ENCODE measurements at regions not wholly inside any gene's neighbourhood (a gene's known extent, or its start where the extent isn't known, plus 50 kb on each side); places are given as distances from the start of the nearest gene placed in this dataset.

DNA sequence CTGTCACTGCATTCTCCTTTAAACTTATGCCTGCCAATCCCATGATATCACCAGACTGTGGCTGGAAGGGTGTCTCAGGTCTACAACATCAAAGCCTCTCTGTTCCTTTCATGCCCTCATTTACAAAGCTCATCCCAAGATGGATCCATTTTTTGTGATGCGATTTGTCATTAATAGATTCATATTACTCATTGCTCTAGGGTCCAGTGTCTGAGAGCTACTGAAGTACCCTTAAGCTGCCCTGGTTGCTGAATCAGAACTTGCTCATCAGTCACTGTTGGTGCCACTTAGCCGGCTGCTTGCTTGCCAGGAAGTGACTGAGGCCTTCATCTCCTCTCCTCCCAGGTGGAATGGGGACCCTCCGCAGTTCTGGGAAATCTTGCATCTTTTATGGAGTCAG lies 395.5 kb upstream of the BOD1L1 start:
- WGBS (ENCODE audit: insufficient coverage): 94% methylated on average over 3 of the region's 3 CpGs

DNA sequence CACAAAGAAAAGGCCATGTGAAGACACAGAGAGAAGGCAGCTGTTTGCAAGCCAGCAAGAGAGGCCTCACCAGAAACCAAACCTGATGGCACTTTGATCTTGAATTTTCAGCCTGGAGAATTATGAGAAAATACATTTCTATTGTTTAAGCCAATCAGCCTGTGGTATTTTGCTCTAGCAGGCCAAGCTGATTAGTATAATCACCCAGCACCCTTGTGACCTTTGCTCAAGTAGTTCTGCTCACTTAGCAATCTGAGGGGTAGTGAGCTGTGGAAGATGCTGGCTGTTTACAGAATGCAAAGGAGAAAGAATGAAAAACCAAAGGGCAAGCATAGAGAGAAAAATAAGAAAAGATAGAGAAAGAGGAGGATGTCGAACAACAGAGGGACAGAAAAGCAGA lies 396.4 kb upstream of the BOD1L1 start:
- TF ChIP-seq, protein P1, sequence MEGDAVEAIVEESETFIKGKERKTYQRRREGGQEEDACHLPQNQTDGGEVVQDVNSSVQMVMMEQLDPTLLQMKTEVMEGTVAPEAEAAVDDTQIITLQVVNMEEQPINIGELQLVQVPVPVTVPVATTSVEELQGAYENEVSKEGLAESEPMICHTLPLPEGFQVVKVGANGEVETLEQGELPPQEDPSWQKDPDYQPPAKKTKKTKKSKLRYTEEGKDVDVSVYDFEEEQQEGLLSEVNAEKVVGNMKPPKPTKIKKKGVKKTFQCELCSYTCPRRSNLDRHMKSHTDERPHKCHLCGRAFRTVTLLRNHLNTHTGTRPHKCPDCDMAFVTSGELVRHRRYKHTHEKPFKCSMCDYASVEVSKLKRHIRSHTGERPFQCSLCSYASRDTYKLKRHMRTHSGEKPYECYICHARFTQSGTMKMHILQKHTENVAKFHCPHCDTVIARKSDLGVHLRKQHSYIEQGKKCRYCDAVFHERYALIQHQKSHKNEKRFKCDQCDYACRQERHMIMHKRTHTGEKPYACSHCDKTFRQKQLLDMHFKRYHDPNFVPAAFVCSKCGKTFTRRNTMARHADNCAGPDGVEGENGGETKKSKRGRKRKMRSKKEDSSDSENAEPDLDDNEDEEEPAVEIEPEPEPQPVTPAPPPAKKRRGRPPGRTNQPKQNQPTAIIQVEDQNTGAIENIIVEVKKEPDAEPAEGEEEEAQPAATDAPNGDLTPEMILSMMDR (IDR thresholded peaks at IDR 0.05): no peak
- H3K9me3 ChIP-seq (ENCODE audit: control insufficient read depth, insufficient read depth, low read length): no peaks in the 10 kb centered on the region
- peaks cover 0 to 4% of the 10 kb centered on the region in 2 donors for H3K9me3 Mint-ChIP-seq
- H3K4me1 ChIP-seq (ENCODE audit: control insufficient read depth, insufficient read depth, low read length): no peaks in the 10 kb centered on the region
- no peaks in the 10 kb centered on the region for H3K27me3 Mint-ChIP-seq (ENCODE audit: low read depth in 2 of 2)
- no peak overlapping the region for H3K4me3 ChIP-seq (ENCODE audit: low read length)
- H3K36me3 Mint-ChIP-seq: no peaks in the 10 kb centered on the region
- H3K27ac ChIP-seq (ENCODE audit: low read length): no peak overlapping the region
- no peaks in the 10 kb centered on the region for H3K36me3 ChIP-seq (ENCODE audit: control insufficient read depth, insufficient read depth, low read length)
- H3K4me1 Mint-ChIP-seq: no peaks in the 10 kb centered on the region
- ATAC-seq: no peak
- WGBS (ENCODE audit: insufficient coverage): 80% methylated on average over 1 of the region's 1 CpG
- no peak overlapping the region for H3K4me3 Mint-ChIP-seq
- intact Hi-C loops (cut with micrococcal nuclease): no loop called here
- DNase-seq: no peak
- H3K27ac Mint-ChIP-seq: no peak overlapping the region
- H3K27me3 ChIP-seq (ENCODE audit: control insufficient read depth, insufficient read depth, low read length): no peaks in the 10 kb centered on the region

More for the DNA sequence above, 395.5 kb upstream of the BOD1L1 start:
- no peaks in the 10 kb centered on the region for H3K4me1 Mint-ChIP-seq
- no peak overlapping the region for H3K27ac Mint-ChIP-seq
- no peak overlapping the region for H3K4me3 Mint-ChIP-seq
- no peaks in the 10 kb centered on the region for H3K27me3 Mint-ChIP-seq (ENCODE audit: low read depth in 2 of 2)
- TF ChIP-seq, protein P1 (IDR thresholded peaks at IDR 0.05): no peak
- intact Hi-C loops (cut with micrococcal nuclease): no loop called here
- H3K36me3 Mint-ChIP-seq: no peaks in the 10 kb centered on the region
- DNase-seq (no peak), ATAC-seq (no peak)
- Histone ChIP-seq H3K27ac (ENCODE audit: low read length) (no peak overlapping the region), H3K9me3 (ENCODE audit: control insufficient read depth, insufficient read depth, low read length) (no peaks in the 10 kb centered on the region), H3K4me3 (ENCODE audit: low read length) (no peak overlapping the region), H3K27me3 (ENCODE audit: control insufficient read depth, insufficient read depth, low read length) (no peaks in the 10 kb centered on the region), H3K36me3 (ENCODE audit: control insufficient read depth, insufficient read depth, low read length) (no peaks in the 10 kb centered on the region), H3K4me1 (ENCODE audit: control insufficient read depth, insufficient read depth, low read length) (no peaks in the 10 kb centered on the region)
- H3K9me3 Mint-ChIP-seq: peaks cover 0 to 4% of the 10 kb centered on the region in 2 donors

DNA sequence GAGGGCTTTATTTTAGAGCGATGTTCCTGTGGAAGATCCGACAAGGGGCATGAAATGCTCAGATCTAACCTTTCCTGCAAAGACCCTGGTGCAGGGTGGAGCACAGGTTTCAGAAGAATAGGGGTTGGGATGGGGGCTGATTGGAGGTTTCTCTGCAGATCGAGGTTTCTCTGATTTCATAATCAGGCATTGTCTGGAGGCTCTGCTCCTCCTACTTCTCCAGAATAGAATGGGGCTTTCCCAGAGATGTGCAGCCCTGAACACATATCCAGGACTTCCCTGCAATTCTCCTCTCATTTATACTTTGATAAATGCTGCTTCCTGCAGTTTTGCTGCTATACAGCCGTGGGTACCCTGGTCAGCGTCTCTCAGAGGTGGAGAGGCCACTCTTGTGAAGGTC lies 397.6 kb upstream of the BOD1L1 start:
- H3K36me3 Mint-ChIP-seq: no peaks in the 10 kb centered on the region
- no peak for ATAC-seq
- no peak overlapping the region for H3K4me3 Mint-ChIP-seq
- Histone ChIP-seq H3K4me3 (ENCODE audit: low read length) (no peak overlapping the region), H3K36me3 (ENCODE audit: control insufficient read depth, insufficient read depth, low read length) (no peaks in the 10 kb centered on the region), H3K4me1 (ENCODE audit: control insufficient read depth, insufficient read depth, low read length) (no peaks in the 10 kb centered on the region), H3K9me3 (ENCODE audit: control insufficient read depth, insufficient read depth, low read length) (no peaks in the 10 kb centered on the region), H3K27me3 (ENCODE audit: control insufficient read depth, insufficient read depth, low read length) (no peaks in the 10 kb centered on the region), H3K27ac (ENCODE audit: low read length) (no peak overlapping the region)
- no peaks in the 10 kb centered on the region for H3K4me1 Mint-ChIP-seq
- H3K27ac Mint-ChIP-seq: no peak overlapping the region
- 81% methylated on average over 5 of the region's 5 CpGs for WGBS (ENCODE audit: insufficient coverage)
- no peaks in the 10 kb centered on the region for H3K27me3 Mint-ChIP-seq (ENCODE audit: low read depth in 2 of 2)
- TF ChIP-seq, protein P1 (IDR thresholded peaks at IDR 0.05): no peak
- intact Hi-C loops (cut with micrococcal nuclease): no loop called here
- no peak for DNase-seq
- peaks cover 4% of the 10 kb centered on the region in 2 donors for H3K9me3 Mint-ChIP-seq

DNA sequence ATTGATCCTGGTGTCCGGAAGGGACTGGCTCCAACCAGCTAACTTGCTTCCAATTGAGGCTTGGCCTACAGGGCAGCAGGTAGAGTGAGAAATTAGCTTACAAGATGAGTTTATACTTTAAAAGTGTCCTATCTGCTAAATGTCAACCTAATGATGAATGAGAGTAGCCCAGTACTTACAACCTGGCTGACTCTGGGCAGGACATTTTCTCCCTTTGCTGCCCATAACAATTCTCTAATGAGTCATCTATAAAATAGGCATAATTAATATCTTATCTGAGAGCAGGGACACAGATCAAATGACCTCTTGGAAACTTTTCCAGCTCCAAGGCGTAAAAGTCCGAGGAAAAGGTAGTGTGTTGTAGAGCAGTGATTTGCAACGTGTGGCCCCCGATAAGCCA lies 398.4 kb upstream of the BOD1L1 start:
- Histone ChIP-seq H3K36me3 (ENCODE audit: control insufficient read depth, insufficient read depth, low read length) (no peaks in the 10 kb centered on the region), H3K27me3 (ENCODE audit: control insufficient read depth, insufficient read depth, low read length) (no peaks in the 10 kb centered on the region), H3K4me1 (ENCODE audit: control insufficient read depth, insufficient read depth, low read length) (no peaks in the 10 kb centered on the region), H3K4me3 (ENCODE audit: low read length) (no peak overlapping the region), H3K9me3 (ENCODE audit: control insufficient read depth, insufficient read depth, low read length) (no peaks in the 10 kb centered on the region), H3K27ac (ENCODE audit: low read length) (no peak overlapping the region)
- Mint-ChIP-seq H3K4me1 (no peaks in the 10 kb centered on the region), H3K36me3 (no peaks in the 10 kb centered on the region), H3K27me3 (ENCODE audit: low read depth in 2 of 2) (no peaks in the 10 kb centered on the region), H3K9me3 (peaks cover 4% of the 10 kb centered on the region in 2 donors), H3K27ac (no peak overlapping the region), H3K4me3 (no peak overlapping the region)
- TF ChIP-seq, protein P1 (IDR thresholded peaks at IDR 0.05): no peak
- WGBS (ENCODE audit: insufficient coverage): 91% methylated on average over 5 of the region's 5 CpGs
- ATAC-seq (no peak), DNase-seq (no peak)
- intact Hi-C loops (cut with micrococcal nuclease): no loop called here

Measured in natural killer cell (primary cell).